Left cardiac atrium (tissue), 4 donors: ENCODE measurements at regions not wholly inside any gene's neighbourhood (a gene's known extent, or its start where the extent isn't known, plus 50 kb on each side); places are given as distances from the start of the nearest gene placed in this dataset.

Experiments used
- ATAC-seq, 2 donors: fragments of 200-7000 bp; cut with Tn5 transposase; one replicate each; pipeline ENCODE4 v1.9.1; 2020; ENCODE audit warnings: mild to moderate bottlenecking in 2 of 2, moderate library complexity in 2 of 2
- DNase-seq: peaks from one replicate; pipeline ENCODE4 v3.0.0-alpha.2; 2020
- intact Hi-C, 2 donors: fragments of 100-400 bp; cut with DNase I; formaldehyde crosslinking; loops; one replicate each; pipeline versions ENCODE4 v1.14.1 to v1.15.1; 2022 to 2023
- donor health status: DM: no; HTN: yes; CAD: no.
- donor health status: DM: no; HTN: yes; CAD: no; lungs with severe emphysema.
- donor health status: DM: yes; HTN: yes; CAD: no.
- donor health status: Dilated cardiomyopathy.

DNA sequence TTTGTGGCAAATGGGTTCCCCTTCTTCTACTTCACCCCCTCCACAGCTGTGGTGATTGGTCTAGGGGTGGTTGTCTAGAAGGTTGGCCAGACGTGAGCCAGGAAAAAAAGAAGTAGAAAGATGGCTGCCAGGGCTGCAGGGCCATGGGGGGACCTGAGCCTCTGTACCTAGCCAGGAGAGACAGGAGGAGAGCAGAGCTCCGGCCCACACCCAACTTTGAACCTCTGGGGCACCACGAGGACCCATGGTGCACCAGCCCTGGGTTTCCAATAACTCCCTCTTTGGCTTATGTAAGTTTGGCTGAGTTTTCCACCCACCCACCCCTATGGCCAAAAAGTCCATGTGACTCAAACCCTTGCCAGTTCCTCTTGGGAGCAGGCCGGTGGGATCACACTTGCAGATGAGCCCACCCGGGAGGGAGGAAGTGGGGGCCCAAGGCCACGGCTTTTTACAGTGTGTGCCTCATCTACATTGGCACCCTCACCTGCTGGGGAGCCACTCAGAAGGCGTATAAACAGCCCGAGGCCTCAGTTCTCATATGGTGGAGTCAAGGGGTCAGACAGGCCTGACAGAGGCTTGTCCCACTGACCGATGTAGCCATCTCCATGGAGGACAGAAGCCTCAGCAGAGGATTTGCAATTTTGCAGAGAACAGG, 293.1 kb upstream of the HDAC4 start:
- ATAC-seq = no peak

DNA sequence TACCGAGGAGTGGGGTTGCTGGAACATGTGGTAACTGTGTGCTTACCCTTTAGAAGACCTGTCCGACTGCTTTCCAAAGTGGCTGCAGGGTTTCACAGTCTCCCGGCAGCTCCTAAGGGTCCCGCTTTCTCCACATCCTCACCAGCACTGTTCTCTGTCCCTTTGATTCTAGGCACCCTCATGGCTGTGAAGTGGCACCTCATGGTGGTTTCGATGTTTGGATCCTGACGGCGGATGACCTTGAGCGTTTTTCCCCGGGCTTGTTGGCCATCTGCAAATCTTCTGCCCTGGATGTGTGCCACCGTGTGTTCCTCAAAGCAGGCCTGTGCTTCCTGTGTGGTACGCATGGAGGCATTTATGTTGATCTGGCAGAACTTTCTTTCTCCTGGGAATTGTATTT, 292.5 kb upstream of the HDAC4 start:
- intact Hi-C loops = no loop called here
- no peak for DNase-seq
- ATAC-seq = no peak

More for the DNA sequence above, 293.1 kb upstream of the HDAC4 start:
- intact Hi-C loops = no loop called here
- DNase-seq = no peak

DNA sequence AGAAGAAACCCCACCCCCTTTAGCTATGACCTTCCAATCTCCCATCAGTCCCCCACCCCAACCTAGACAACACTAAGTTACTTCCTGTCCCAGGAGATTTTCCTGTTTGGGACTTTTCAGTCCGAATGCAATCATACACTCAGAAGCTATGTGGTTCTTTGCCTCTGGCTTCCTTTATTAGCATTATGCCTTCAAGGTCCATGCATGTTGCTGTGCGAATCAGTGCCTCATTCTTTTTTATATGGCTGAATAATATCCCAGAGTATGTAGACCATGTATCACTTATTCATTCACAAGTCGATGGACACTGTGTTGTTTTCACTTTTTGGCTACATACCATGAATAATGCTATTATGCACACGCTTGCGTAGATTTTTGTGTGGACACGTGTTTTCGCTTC, 292.1 kb upstream of the HDAC4 start:
- ATAC-seq (no peak), DNase-seq (no peak)
- intact Hi-C loops = no loop called here

DNA sequence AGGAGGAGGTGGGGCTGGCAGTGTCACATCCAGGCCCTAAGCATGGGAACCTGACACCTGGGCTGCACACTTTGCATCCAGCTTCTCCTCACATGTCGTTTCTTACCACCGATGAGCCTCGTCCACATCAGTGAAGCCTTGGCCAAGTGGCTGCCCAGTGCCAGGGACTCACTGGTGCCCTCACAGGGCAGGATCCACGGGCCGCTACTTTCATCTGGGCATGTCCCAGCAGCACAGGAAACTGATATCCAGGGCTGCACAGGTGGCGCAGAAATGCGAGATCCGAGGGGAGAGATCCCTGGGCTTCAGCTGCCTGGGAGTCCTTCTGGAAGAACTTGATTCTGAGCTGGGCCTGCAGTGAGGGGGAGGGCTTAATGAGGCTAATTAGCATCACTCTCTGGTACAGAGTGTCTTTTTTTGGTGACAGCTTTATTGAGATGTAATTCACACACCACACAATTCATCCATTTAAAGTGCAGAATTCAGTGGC, 291.6 kb upstream of the HDAC4 start:
- DNase-seq (no peak), ATAC-seq (no peak)
- intact Hi-C loops = no loop called here

DNA sequence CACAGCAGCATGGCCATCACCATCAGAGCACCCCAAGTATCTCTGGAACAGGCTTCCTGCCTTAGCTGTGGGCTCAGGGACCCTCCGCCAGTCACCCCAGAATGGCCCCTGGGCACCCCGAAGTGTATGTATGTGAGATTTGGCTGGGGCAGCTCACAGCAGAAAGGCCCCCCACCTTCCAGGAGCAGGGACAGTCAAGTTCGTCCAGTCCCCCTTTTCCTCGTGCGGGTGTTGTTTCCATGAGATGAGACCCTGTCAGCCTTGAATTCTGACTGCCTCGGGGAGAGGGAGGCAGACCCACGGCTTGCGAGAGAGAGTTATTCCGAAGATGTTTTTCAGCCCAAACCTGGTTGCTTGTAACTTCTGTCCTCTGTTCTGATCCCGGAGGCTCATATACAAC, 290.9 kb upstream of the HDAC4 start:
- DNase-seq (no peak), ATAC-seq (no peak)
- intact Hi-C loops = no loop called here

DNA sequence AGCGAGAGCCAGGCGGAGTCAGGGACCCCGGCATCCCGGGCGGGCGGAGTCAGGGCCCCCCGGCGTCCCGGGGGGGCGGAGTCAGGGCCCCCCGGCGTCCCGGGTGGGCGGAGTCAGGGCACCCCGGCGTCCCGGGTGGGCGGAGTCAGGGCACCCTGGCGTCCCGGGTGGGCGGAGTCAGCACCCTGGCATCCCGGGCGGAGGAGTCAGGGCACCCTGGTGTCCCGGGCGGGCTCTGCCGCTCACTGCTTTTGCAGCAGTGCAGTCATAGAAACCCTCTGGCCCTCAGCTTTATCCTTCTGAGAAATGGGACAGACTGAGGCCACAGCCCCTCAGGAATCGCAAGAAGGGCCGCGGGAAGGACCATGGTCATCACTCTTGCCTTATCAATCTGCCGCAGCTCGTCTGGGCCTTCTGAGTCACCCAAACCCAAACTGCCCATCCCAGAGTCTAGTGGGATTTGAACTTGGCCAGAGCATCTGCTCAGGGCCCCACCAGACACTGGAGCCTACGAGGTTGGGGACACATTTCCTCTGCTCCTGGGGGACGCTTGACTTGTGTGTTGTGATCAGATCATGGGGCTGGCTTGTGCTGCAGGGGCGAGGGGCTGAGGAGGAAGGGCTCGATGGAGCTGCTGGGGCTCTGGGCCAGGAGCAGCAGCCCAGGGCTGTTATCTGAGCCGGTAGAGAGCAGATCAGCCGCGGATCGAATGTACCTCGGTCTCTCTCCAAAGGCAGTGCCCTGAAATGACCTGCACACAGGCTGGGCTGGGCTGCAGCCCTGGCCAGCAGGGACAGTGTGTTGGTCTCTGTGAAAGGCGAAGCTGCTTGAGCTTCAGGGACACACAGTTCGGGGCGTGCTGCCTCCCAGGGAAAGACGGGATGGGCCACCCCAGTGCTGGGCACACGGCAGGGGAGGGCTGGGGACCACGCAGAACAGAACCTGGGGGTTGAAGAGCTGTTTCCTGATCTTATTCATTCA, 290.1 kb upstream of the HDAC4 start:
- no peak for DNase-seq
- intact Hi-C loops = no loop called here
- peak; percentile 54 to 75 for ATAC-seq

DNA sequence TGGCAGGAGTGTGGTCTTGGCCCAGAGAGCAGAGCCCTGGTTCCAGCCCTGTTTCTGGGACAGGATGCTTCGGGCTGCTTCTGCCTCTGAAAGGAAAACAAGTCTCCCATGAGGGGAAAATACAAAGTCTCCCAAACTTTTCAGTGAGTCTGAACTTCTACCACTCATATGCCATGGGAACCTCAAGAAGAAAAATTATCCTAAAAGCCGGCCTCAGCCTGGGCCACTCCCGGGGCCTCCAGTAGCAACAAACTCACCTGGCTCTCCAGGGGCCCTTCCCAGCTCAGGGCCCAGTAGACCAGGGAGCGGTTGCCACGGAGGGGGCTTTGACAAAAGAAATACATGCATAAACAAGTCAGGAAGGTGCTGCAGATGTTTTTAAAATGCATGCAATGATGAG, 289.2 kb upstream of the HDAC4 start:
- no peak for DNase-seq
- ATAC-seq = no peak
- intact Hi-C loops = no loop called here

DNA sequence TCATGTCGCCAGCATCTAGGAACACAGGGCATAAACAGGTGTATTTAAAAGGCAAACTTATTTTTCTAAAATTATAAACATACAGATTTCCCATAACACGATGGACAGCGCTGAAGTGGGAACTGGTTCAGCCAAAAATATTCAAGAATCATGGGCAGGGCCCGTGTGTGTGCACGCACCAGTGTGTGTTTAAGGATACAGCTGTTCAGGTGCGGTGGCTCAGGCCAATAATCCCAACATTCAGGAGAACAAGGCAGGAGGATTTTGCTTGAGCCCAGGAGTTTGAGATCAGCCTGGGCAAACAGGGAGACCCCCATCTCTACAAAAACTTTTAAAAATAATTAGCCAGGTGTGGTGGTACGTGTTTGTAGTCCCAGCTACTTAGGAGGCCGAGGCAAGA, 288.6 kb upstream of the HDAC4 start:
- no peak for DNase-seq
- no peak for ATAC-seq
- intact Hi-C loops = no loop called here

DNA sequence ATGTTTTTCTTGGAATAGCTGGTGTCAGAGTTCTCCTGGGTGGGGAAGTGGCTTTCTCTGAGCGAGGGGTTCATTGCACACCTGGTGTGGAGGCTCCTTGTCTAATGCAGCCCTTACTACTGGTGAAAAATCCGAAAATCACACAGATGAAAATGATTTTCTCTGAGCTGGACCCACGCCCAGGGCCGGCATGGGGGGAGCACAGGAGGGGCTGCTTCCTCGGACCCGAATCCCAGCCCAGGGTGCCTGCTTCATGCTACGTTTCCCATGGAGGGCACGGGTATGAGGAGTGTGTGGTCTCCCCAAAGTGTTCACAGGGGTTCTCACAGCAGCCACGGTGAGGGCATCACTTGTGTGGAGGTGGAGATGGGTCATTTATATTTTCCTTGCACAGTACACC, 288.0 kb upstream of the HDAC4 start:
- ATAC-seq = no peak
- intact Hi-C loops = no loop called here
- no peak for DNase-seq

DNA sequence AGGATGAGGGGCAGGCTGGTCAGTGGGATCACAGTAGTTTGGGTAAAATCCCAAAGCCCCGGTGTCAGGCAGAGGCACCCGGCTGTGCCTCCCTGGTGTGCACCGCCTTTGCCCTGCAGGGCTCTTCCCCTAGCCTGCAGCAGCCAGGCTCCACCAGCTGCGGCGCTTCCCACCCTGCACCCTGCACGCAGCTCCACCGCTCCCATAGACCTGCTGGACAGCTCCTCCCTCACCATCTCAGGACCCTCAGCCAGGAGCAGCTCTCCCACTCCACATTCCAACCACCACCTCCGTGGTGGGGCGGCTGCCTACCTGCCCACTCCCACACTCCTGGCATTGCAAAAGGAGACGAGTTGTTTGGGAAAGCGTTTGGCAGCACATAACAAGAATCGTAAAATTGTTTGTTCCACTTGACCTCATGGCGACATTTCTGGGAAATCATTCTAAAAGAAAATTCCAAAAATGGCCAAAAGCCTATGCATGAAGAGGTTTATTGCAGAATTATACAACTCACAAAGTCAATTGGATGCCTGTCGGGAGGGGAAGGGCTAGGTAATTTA, 287.4 kb upstream of the HDAC4 start:
- ATAC-seq (no peak), DNase-seq (no peak)
- intact Hi-C loops = no loop called here

DNA sequence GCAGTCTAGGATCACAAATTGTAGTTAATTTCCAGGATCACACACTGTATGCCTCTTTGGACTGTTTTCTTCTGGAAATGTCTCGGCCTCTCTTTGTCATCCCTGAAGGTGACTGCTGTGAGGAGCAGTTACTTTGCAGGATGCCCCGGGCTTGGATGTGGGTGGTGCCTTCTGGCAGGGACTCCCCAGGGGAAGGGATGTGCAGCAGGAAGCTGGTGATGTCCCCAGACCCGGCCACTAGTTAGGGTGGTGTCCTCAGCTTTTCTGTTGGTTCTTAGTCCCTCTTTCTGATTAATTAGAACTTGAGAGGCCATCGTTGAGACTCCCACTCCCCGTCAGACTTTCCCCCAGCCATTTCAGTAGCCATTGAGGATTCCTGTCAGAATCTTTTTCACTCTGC, 286.6 kb upstream of the HDAC4 start:
- DNase-seq (no peak), ATAC-seq (no peak)
- intact Hi-C loops = no loop called here

DNA sequence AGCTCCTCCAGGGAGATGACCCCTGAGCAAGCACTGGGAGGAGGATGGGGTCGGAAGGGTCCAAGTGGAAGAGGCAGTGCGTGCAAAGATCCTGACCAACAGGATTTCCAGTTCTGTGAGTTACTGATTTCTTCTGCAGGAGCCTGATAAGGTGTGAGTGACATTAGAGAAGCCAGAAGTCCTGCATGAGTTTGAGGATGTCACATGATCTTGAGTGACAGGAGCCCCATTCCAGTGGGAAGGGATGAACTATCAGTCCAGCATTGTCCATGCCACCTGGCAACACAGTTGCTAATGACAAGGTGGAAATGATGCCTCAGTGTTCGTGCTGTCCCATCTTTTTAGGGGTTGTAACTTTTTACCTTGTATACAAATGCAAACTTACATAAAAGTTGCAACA, 285.1 kb upstream of the HDAC4 start:
- intact Hi-C loops = no loop called here
- no peak for ATAC-seq
- no peak for DNase-seq

DNA sequence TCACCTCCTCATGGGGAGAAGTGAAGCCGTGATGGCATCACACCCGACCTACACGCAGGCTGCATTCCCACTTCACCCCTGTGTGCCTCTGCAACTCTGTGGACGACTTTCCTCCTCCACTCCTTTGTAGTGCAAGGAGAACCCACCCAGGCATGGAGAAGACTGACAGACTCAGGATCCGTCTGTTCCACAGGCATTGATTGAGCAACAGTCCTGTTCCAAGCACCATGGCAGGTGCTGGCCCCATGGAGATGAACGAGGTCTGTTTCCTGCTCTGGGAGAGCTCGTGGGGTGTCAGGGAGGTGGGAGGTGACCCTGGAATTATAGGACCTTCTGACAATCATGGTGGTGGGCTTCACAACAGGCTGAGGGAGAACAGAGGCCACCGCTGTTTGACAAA, 284.7 kb upstream of the HDAC4 start:
- no peak for DNase-seq
- no peak for ATAC-seq
- intact Hi-C loops = no loop called here

DNA sequence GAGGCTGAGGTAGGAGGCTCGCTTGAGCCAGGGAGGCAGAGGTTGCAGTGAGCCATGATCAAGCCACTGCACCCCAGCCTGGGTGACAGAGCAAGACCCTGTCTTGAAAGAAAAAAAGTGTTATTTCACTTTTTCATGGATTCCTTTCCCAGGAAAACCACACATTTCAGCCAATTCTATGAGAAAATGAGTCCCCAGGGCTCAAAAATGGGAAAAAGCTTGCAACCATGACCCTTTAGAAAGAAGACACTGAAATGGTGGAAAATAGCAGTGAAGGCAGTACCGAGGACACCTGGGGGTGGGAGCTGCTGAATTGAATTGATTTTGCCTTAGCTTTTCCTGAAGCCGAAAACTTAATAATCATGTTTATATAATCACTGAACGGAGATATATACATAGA, 284.2 kb upstream of the HDAC4 start:
- no peak for ATAC-seq

DNA sequence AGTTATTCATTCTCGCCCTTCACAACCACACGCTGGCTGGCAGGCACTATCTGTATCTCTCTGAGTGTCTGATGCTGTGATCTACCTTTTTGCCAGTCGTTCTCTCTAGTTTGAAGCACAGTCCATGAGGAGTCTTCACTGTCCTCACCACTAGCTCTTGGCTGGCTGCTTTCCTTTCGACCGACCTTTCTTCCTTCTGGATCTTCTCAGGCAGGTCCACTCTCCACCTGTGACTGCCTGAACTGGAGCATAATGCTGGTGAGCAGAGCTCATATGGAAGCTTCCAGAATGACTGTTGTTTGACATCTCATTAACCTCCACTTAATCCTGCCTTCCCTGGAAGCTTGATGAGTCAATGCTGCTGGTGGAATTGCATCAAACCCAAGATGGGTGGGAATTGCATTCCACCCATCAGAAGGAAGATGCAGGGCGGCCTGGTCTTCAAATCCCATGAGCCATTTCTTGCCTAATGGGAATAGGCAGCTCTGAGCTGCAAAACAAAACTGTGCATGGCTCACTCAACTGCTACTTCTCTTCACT, 283.5 kb upstream of the HDAC4 start:
- ATAC-seq (no peak), DNase-seq (no peak)
- intact Hi-C loops = no loop called here

More for the DNA sequence above, 284.2 kb upstream of the HDAC4 start:
- DNase-seq = no peak
- intact Hi-C loops = no loop called here

DNA sequence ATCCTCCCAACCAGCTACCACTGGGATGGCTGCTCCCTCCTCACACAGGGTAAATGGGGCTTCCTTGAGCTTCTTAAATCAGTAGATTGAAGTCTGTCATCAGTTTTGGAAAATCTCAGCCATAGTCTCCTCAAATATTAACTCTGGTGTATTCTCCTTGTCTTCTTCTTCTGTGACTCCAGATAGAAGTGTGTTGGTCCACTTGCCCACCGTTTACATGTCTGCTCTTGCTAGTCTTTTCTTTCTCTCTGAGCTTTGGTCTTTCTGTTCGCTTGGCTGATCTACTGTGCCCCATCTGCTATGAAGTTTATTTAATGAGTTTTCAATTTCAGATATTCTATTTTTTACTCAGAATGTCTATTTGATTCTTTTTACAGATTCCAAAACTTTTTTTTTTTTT, 281.7 kb upstream of the HDAC4 start:
- no peak for DNase-seq
- intact Hi-C loops = no loop called here
- ATAC-seq = no peak

DNA sequence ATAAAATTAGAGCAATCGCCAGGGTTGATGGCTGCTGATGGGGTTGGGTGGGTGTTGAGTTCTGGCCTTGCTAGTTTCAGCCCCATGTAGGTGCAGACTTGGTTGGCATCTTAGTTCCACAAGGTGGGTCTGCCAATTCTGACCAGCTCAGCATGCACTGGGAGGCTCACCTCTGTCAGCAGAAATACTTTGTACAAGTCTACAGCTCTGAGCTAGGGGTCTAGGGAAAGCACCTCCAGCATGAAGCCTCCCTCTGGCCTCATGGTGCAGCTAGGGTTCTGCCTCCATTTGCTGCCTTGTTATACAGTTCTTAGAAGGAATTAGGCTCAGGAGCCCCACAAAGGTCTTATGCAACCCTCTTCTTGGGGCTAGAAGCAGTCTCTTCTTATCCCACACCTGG, 278.9 kb upstream of the HDAC4 start:
- intact Hi-C loops = no loop called here
- ATAC-seq (no peak), DNase-seq (no peak)

DNA sequence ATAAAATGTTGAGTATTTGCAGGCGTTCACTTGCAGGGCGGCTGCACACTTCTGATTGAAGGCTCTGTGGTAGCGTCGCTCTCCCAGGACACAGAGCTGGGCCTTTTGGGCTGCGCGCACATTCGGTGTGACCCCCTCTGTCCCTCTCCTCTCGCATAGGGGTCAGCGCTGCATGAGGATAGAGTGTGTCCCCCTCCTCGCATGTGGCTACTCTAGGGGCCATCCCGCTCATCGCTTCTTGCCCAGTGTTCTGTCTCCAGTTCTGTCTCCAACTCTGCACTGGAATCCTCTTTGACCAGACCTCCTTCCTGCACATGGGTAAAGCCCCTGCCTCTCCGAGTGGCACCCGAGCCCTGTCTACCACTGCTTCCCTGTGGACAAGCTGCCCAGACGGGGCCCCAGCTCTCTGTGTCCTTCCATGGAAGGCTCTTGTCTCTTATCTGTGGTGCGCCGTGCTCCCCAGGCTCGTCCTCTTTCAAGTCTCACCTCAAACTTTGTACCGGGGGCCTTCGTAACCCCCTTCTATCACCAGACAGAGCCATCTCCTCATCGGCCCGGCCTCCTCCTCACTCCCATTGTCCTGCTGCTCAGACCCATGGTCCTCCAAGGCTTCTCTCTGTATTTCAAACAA, 278.0 kb upstream of the HDAC4 start:
- ATAC-seq (no peak), DNase-seq (no peak)
- intact Hi-C loops = no loop called here

DNA sequence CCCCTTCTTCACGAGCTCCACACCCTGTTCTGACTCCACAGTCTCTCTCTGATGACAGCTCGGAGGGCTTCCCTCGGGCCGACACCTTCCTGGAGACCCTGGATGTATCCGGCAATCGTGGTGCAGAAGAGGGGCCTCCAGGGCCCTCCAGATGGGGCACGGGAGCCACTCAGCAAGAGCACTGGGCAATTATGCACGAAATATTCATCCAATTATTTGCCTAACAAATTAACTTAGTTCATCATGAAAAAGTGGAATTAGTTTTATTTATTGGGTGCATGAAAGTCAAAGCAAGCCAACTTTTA, 277.3 kb upstream of the HDAC4 start:
- intact Hi-C loops = no loop called here
- ATAC-seq = no peak
- DNase-seq = no peak
